Peyer's patch (tissue), 4 donors: ENCODE measurements at regions not wholly inside any gene's neighbourhood (a gene's known extent, or its start where the extent isn't known, plus 50 kb on each side); places are given as distances from the start of the nearest gene placed in this dataset.
A peak's percentile ranks its signal among the peaks of the same experiment; 100 is the strongest.

Experiments
- POLR2A ChIP-seq, 2 donors: fragments of 450-650 bp; IDR thresholded peaks; one replicate each; pipeline ENCODE4 v1.5.1; 2017; ENCODE audit warnings: antibody characterized with exemption in 2 of 2, mild to moderate bottlenecking in 2 of 2, moderate library complexity in 2 of 2
- TF ChIP-seq, protein P1 (sequence below), 6 experiments: fragments of 450-650 bp in 4 of 6; fragments of 200-600 bp in 2 of 6; sonication (generic) in 1 of 6; IDR thresholded peaks; one replicate each; pipeline ENCODE4 v1.5.1; 2017 to 2019; ENCODE audit warnings: antibody characterized with exemption in 6 of 6, mild to moderate bottlenecking in 3 of 6, moderate library complexity in 1 of 6

DNA sequence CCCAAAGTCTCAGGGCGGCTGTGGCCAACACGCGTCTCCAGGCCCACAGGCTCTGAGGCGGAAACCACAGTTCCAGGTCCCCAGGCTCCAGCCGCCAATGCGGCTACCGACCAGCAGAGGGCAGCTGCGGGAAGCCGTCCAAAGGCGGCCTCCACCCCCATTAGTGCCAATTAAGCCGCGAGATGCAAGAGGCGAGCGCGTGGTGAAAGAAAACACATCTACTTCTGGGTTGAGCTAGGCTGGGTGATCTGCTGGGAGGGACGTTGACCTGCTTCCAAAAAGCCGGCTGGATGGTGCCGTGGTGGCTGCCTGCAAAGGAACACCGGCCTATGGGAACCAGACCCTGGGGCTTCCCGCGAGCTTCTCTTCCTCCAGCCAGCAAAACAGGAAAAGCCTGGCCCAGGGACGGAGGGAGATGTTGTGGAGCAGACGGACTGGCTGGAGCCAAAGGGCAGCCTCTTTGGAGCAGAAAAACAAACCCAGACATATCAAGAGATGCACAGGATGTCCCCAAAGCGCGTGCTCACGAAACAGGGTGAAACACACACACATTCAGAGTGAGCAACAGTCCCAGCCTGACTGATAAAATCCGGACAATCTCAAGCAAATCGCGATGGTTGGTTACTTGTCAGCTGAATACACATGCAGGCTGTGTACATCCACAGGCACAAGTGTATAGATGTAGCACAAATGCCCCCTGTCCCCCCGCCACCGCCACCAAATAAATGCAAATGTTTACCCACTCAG, 187.1 kb upstream of the BRINP1 start:
- TF ChIP-seq, protein P1, sequence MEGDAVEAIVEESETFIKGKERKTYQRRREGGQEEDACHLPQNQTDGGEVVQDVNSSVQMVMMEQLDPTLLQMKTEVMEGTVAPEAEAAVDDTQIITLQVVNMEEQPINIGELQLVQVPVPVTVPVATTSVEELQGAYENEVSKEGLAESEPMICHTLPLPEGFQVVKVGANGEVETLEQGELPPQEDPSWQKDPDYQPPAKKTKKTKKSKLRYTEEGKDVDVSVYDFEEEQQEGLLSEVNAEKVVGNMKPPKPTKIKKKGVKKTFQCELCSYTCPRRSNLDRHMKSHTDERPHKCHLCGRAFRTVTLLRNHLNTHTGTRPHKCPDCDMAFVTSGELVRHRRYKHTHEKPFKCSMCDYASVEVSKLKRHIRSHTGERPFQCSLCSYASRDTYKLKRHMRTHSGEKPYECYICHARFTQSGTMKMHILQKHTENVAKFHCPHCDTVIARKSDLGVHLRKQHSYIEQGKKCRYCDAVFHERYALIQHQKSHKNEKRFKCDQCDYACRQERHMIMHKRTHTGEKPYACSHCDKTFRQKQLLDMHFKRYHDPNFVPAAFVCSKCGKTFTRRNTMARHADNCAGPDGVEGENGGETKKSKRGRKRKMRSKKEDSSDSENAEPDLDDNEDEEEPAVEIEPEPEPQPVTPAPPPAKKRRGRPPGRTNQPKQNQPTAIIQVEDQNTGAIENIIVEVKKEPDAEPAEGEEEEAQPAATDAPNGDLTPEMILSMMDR (IDR thresholded peaks at IDR 0.05): peak in 5 of 6 experiments; percentile 21 to 84 (median 76)
- TF ChIP-seq POLR2A (IDR thresholded peaks at IDR 0.05): no peak
